ENCODE measurements at regions not wholly inside any gene's neighbourhood (a gene's known extent, or its start where the extent isn't known, plus 50 kb on each side); places are given as distances from the start of the nearest gene placed in this dataset.

GRCh38 chr9:115276621-115277020, 158.7 kb upstream of the TNC start:
- Mint-ChIP-seq H3K4me3 (ENCODE audit: unreplicated experiment) (no peak overlapping the region), H3K27me3 (ENCODE audit: unreplicated experiment) (no peaks in the 10 kb centered on the region), H3K36me3 (ENCODE audit: unreplicated experiment) (no peaks in the 10 kb centered on the region), H3K4me1 (ENCODE audit: low read depth, unreplicated experiment) (no peaks in the 10 kb centered on the region), H3K9me3 (ENCODE audit: unreplicated experiment) (no peaks in the 10 kb centered on the region), H3K27ac (ENCODE audit: unreplicated experiment) (no peak overlapping the region)
- DNase-seq = no peak
- no peak for TF ChIP-seq CTCF (IDR thresholded peaks at IDR 0.05; ENCODE audit: partially characterized antibody, unreplicated experiment)

DNA sequence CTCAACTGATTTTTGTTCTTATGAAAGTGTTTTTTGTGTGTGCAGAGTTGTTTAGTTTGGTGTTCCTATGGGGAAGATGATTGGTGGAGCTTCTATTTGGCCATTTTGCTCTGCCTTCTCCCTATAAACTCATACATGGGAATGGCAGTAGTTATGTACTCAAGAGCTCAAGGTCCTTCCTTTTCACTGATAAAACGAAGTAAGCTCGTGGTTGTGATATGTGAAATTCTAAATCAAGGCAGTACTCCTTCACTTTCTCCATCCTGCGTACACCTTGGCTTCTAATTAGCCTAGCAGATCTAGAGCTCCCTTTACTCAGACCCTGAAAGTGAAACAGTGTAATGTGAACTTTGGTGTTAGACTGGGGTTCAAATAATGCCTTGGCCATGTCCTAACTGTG, 159.3 kb upstream of the TNC start:
- no peak overlapping the region for H3K27ac Mint-ChIP-seq (ENCODE audit: unreplicated experiment)
- no peaks in the 10 kb centered on the region for H3K36me3 Mint-ChIP-seq (ENCODE audit: unreplicated experiment)
- H3K9me3 Mint-ChIP-seq (ENCODE audit: unreplicated experiment) = no peaks in the 10 kb centered on the region
- no peak for DNase-seq
- H3K27me3 Mint-ChIP-seq (ENCODE audit: unreplicated experiment) = no peaks in the 10 kb centered on the region
- no peak for TF ChIP-seq CTCF (IDR thresholded peaks at IDR 0.05; ENCODE audit: partially characterized antibody, unreplicated experiment)
- no peak overlapping the region for H3K4me3 Mint-ChIP-seq (ENCODE audit: unreplicated experiment)
- no peaks in the 10 kb centered on the region for H3K4me1 Mint-ChIP-seq (ENCODE audit: low read depth, unreplicated experiment)

DNA sequence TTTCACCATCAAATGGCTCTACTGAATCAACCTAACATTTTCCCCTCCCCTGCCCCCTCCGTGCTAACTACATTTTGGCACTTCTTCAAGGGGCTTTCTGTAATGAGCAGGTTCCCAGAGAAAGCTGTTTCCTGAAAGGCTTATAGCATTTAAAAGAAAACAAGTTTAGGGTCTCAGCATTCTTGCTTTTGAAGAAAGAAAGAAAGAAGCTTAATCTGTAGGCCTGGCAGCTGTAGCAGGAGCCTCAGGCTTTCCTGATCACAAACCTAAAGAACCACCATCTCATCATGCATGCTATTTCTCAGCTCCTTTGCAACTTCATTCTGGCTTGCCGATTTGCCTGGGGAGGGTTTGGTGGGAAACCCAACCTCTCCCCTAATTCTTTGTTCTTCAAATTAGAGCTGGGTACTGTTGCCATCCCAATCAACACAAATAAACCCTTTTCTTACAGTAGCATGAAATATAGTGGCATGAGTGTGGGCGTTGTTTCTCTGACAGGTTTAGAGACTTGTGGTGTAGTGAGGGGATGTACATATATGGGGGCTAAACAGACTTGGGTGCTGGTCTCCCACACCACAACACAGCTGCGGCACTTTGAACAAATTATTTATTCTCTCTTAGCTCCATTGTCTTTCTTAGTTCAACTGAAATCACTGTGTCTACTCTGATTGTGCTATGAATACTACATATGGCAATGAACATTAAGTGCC, 160.5 kb upstream of the TNC start:
- Mint-ChIP-seq H3K4me1 (ENCODE audit: low read depth, unreplicated experiment) (no peaks in the 10 kb centered on the region), H3K9me3 (ENCODE audit: unreplicated experiment) (no peaks in the 10 kb centered on the region), H3K27ac (ENCODE audit: unreplicated experiment) (no peak overlapping the region)

GRCh38 chr9:115283395-115283794, 165.4 kb upstream of the TNC start:
- H3K36me3 Mint-ChIP-seq (ENCODE audit: unreplicated experiment) = no peaks in the 10 kb centered on the region
- H3K27me3 Mint-ChIP-seq (ENCODE audit: unreplicated experiment) = no peaks in the 10 kb centered on the region
- H3K4me3 Mint-ChIP-seq (ENCODE audit: unreplicated experiment) = no peak overlapping the region
- DNase-seq = no peak
- no peaks in the 10 kb centered on the region for H3K4me1 Mint-ChIP-seq (ENCODE audit: low read depth, unreplicated experiment)
- no peak overlapping the region for H3K27ac Mint-ChIP-seq (ENCODE audit: unreplicated experiment)
- H3K9me3 Mint-ChIP-seq (ENCODE audit: unreplicated experiment) = no peaks in the 10 kb centered on the region
- TF ChIP-seq CTCF (IDR thresholded peaks at IDR 0.05; ENCODE audit: partially characterized antibody, unreplicated experiment) = no peak

More for the DNA sequence above, 160.5 kb upstream of the TNC start:
- Mint-ChIP-seq H3K27me3 (ENCODE audit: unreplicated experiment) (no peaks in the 10 kb centered on the region), H3K4me3 (ENCODE audit: unreplicated experiment) (no peak overlapping the region), H3K36me3 (ENCODE audit: unreplicated experiment) (no peaks in the 10 kb centered on the region)
- DNase-seq = no peak
- TF ChIP-seq CTCF (IDR thresholded peaks at IDR 0.05; ENCODE audit: partially characterized antibody, unreplicated experiment) = no peak

DNA sequence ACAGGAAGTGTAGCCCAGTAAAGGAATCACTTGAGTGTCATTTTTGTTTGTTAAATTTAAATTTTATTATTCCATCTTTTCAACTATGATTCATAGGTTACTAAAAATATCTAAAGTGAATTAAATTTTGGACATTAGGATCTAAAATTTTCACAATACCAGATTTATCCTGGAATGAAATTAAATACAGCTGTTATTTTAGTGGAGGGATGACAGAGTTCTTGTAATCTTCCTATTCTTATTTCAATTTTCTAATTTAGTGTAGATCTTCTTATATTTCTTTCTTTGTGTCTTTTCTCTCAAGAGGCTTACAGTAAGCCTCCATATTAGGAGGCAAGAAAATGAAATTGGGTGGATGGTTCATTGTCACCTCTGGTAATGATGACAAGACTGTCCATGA, 167.9 kb upstream of the TNC start:
- Mint-ChIP-seq H3K9me3 (ENCODE audit: unreplicated experiment) (no peaks in the 10 kb centered on the region), H3K27ac (ENCODE audit: unreplicated experiment) (no peak overlapping the region), H3K36me3 (ENCODE audit: unreplicated experiment) (no peaks in the 10 kb centered on the region), H3K4me1 (ENCODE audit: low read depth, unreplicated experiment) (no peaks in the 10 kb centered on the region), H3K27me3 (ENCODE audit: unreplicated experiment) (no peaks in the 10 kb centered on the region), H3K4me3 (ENCODE audit: unreplicated experiment) (no peak overlapping the region)
- DNase-seq = no peak
- TF ChIP-seq CTCF (IDR thresholded peaks at IDR 0.05; ENCODE audit: partially characterized antibody, unreplicated experiment) = no peak

Data from glutamatergic neuron (in vitro differentiated cells).